Hepatocyte (in vitro differentiated cells): ENCODE measurements at regions not wholly inside any gene's neighbourhood (a gene's known extent, or its start where the extent isn't known, plus 50 kb on each side); places are given as distances from the start of the nearest gene placed in this dataset.
"Not testable (repeated sequence)": the region's sequence is repeated elsewhere in the genome, so short reads cannot be mapped to it uniquely, and the experiment has no call there.

ENCODE experiments used
- DNase-seq: peaks from one replicate; pipeline ENCODE4 v3.0.0-alpha.2; 2016; ENCODE audit warnings: low spot score
- H2AFZ ChIP-seq: fragments of 200-600 bp; sonication (generic); 2 replicates; pipeline ENCODE4 v1.6.0; 2016; ENCODE audit warnings: antibody characterized with exemption, mild to moderate bottlenecking
- H3K27ac ChIP-seq: fragments of 200-600 bp; sonication (generic); 2 replicates; pipeline ENCODE4 v1.5.1; 2016; ENCODE audit warnings: mild to moderate bottlenecking
- H3K27me3 ChIP-seq: fragments of 200-600 bp; sonication (generic); 2 replicates; pipeline ENCODE4 v1.6.1; 2016
- H3K36me3 ChIP-seq: fragments of 200-600 bp; sonication (generic); replicated peaks from 2 replicates; pipeline ENCODE4 v1.5.1; 2016; ENCODE audit warnings: low read depth; ENCODE audit not compliant: insufficient read depth
- H3K4me1 ChIP-seq: fragments of 200-600 bp; sonication (generic); 2 replicates; pipeline ENCODE4 v1.5.1; 2016; ENCODE audit warnings: mild to moderate bottlenecking, moderate library complexity; ENCODE audit not compliant: insufficient read depth
- H3K4me2 ChIP-seq: fragments of 200-600 bp; sonication (generic); 2 replicates; pipeline ENCODE4 v1.6.0; 2016
- H3K4me3 ChIP-seq: fragments of 200-600 bp; sonication (generic); 2 replicates; pipeline ENCODE4 v1.5.1; 2016; ENCODE audit warnings: mild to moderate bottlenecking
- H3K79me2 ChIP-seq: fragments of 200-600 bp; sonication (generic); 2 replicates; pipeline ENCODE4 v1.6.0; 2017; ENCODE audit warnings: mild to moderate bottlenecking
- H3K9me2 ChIP-seq: fragments of 200-600 bp; sonication (generic); replicated peaks from 2 replicates; pipeline ENCODE4 v1.6.0; 2017; ENCODE audit warnings: mild to moderate bottlenecking; ENCODE audit not compliant: insufficient read depth
- H3K9me3 ChIP-seq: fragments of 200-600 bp; sonication (generic); 2 replicates; pipeline ENCODE4 v1.5.1; 2016; ENCODE audit warnings: low read depth, mild to moderate bottlenecking
- H4K20me1 ChIP-seq: fragments of 200-600 bp; sonication (generic); 2 replicates; pipeline ENCODE4 v1.6.0; 2016; ENCODE audit warnings: mild to moderate bottlenecking; ENCODE audit not compliant: insufficient read depth, poor library complexity, severe bottlenecking
- CTCF ChIP-seq: fragments of 200-600 bp; sonication (generic); IDR thresholded peaks from 2 replicates; pipeline ENCODE4 v1.5.1; 2016; ENCODE audit warnings: antibody characterized with exemption, mild to moderate bottlenecking; ENCODE audit not compliant: poor library complexity
- EZH2 ChIP-seq: fragments of 200-600 bp; sonication (generic); IDR thresholded peaks from 2 replicates; pipeline ENCODE4 v1.6.1; 2016; ENCODE audit warnings: antibody characterized with exemption, mild to moderate bottlenecking, borderline replicate concordance
- EZH2phosphoT487 ChIP-seq: fragments of 200-600 bp; sonication (generic); IDR thresholded peaks from one replicate; pipeline ENCODE4 v1.6.1; 2018; ENCODE audit warnings: antibody characterized with exemption, mild to moderate bottlenecking, low read depth, moderate library complexity; ENCODE audit not compliant: unreplicated experiment, severe bottlenecking
- WGBS: methylation state at CpG from one replicate; pipeline ENCODE4 v1.1.6; 2016; ENCODE audit warnings: low lambda C conversion rate; ENCODE audit errors: missing lambda C conversion rate; 5-methylcytosine and 5-hydroxymethylcytosine counted together

DNA sequence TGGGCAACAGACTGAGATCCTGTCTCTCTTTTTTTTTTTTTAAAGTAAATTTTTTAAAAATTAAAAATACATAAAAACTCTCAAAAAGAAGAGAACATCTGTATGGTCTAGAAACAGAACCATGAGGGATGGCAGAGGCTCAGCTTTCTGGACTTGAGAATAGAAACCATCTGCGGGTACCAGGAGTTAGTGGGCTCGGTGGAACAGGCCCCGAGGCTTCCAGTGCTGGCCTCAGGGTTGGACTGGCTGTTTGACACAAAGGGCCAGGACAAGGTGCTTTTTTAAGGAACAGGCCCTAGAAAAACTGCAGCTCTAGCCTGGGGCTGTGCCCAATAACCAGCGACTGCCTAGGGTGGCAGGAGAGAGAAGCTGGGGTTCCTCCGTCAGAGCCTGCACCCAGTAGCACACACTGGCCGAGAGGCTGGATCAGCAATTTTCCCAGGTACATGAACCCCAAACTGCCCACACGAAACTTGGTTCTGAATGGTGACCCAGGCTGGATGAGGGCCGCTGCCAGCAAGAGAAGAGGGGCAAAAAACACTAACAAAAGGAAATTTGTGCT, 131.0 kb upstream of the OLIG3 start:
- Histone ChIP-seq H3K4me2 (no peak overlapping the region), H4K20me1 (no peaks in the 10 kb centered on the region), H3K9me3 (no peaks in the 10 kb centered on the region), H3K4me1 (no peaks in the 10 kb centered on the region), H3K27me3 (no peaks in the 10 kb centered on the region), H3K9me2 (no peaks in the 10 kb centered on the region), H3K27ac (no peak overlapping the region), H2AFZ (no peak overlapping the region), H3K4me3 (no peak overlapping the region), H3K79me2 (no peaks in the 10 kb centered on the region), H3K36me3 (no peaks in the 10 kb centered on the region)
- TF ChIP-seq EZH2phosphoT487 (no peak), EZH2 (no peak), CTCF (no peak)
- 93% methylated on average over 8 of the region's 8 CpGs for WGBS
- no peak for DNase-seq

DNA sequence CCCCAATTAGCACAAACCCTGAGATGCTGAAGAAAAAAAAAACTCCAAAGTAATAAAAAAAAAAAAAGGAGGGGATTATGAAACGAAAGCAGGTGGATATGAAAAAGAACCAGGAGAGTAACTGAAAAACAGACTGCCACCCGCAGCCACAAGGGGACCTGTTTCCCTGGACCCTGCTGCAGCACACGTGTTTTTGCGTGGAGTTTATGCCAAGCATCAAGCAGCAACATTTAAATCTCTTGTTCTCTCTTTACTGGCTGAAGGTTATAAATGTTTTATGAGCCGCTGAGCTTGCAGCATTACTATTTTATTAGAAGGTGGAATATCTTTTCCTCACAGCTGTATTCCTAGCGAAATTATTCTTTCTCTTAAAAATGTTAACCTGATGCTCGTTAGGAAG, 131.6 kb upstream of the OLIG3 start:
- Histone ChIP-seq H3K9me3 (no peaks in the 10 kb centered on the region), H3K4me2 (no peak overlapping the region), H4K20me1 (no peaks in the 10 kb centered on the region), H3K27ac (no peak overlapping the region), H3K27me3 (no peaks in the 10 kb centered on the region), H3K4me1 (no peaks in the 10 kb centered on the region), H3K79me2 (no peaks in the 10 kb centered on the region), H2AFZ (no peak overlapping the region), H3K4me3 (no peak overlapping the region), H3K36me3 (no peaks in the 10 kb centered on the region), H3K9me2 (no peaks in the 10 kb centered on the region)
- TF ChIP-seq CTCF (no peak), EZH2phosphoT487 (no peak), EZH2 (no peak)
- no peak for DNase-seq
- WGBS, result 79% methylated on average over 7 of the region's 7 CpGs

GRCh38 chr6:137630666-137631065, 136.5 kb upstream of the OLIG3 start:
- Histone ChIP-seq H3K36me3 (no peaks in the 10 kb centered on the region), H3K9me2 (no peaks in the 10 kb centered on the region), H3K79me2 (no peaks in the 10 kb centered on the region), H4K20me1 (no peaks in the 10 kb centered on the region), H3K27me3 (no peaks in the 10 kb centered on the region), H3K27ac (no peak overlapping the region), H3K4me2 (no peak overlapping the region), H3K4me1 (no peaks in the 10 kb centered on the region), H3K4me3 (no peak overlapping the region), H3K9me3 (no peaks in the 10 kb centered on the region), H2AFZ (no peak overlapping the region)
- WGBS, result 76% methylated on average over 1 of the region's 1 CpG
- no peak for DNase-seq
- TF ChIP-seq EZH2 (no peak), EZH2phosphoT487 (no peak), CTCF (no peak)

GRCh38 chr6:137631323-137631722, 137.1 kb upstream of the OLIG3 start:
- TF ChIP-seq EZH2 (no peak), CTCF (no peak), EZH2phosphoT487 (no peak)
- Histone ChIP-seq H3K79me2 (no peaks in the 10 kb centered on the region), H2AFZ (no peak overlapping the region), H3K4me3 (no peak overlapping the region), H3K27me3 (no peaks in the 10 kb centered on the region), H3K4me1 (no peaks in the 10 kb centered on the region), H3K4me2 (no peak overlapping the region), H3K27ac (no peak overlapping the region), H4K20me1 (no peaks in the 10 kb centered on the region), H3K9me3 (no peaks in the 10 kb centered on the region), H3K36me3 (no peaks in the 10 kb centered on the region), H3K9me2 (no peaks in the 10 kb centered on the region)
- WGBS, result 76% methylated on average over 2 of the region's 2 CpGs
- DNase-seq, result no peak

- H3K27me3 ChIP-seq, H3K9me2 ChIP-seq, H3K79me2 ChIP-seq, DNase-seq, H3K4me3 ChIP-seq, H2AFZ ChIP-seq, H3K4me1 ChIP-seq, H3K4me2 ChIP-seq, H3K36me3 ChIP-seq, H4K20me1 ChIP-seq, H3K27ac ChIP-seq, H3K9me3 ChIP-seq: not testable (repeated sequence)
- 84% methylated on average over 9 of the region's 9 CpGs for WGBS
Observed at GRCh38 chr6:137634177-137634576, 140.0 kb upstream of the OLIG3 start.
